ENCODE measurements at regions not wholly inside any gene's neighbourhood (a gene's known extent, or its start where the extent isn't known, plus 50 kb on each side); places are given as distances from the start of the nearest gene placed in this dataset.

- in situ Hi-C loops (cut with HindIII; ENCODE audit: low sequenced_read_pairs) = no loop called here
These were observed 129.3 kb downstream of the C5orf15 start for GRCh38 chr5:133839090-133839489.

GRCh38 chr5:133838286-133838685 lies 130.1 kb downstream of the C5orf15 start:
- in situ Hi-C loops (cut with HindIII; ENCODE audit: low sequenced_read_pairs) = no loop called here

GRCh38 chr5:133831491-133832224 lies 136.8 kb downstream of the C5orf15 start:
- in situ Hi-C loops (cut with HindIII; ENCODE audit: low sequenced_read_pairs) = no loop called here

GRCh38 chr5:133830911-133831310 lies 137.5 kb downstream of the C5orf15 start:
- in situ Hi-C loops (cut with HindIII; ENCODE audit: low sequenced_read_pairs) = no loop called here

- in situ Hi-C loops (cut with HindIII; ENCODE audit: low sequenced_read_pairs) = no loop called here
These were observed 138.1 kb downstream of the C5orf15 start for GRCh38 chr5:133830281-133830680.

- in situ Hi-C loops (cut with HindIII; ENCODE audit: low sequenced_read_pairs) = no loop called here
These were observed 138.6 kb downstream of the C5orf15 start for GRCh38 chr5:133829786-133830185.

- in situ Hi-C loops (cut with HindIII; ENCODE audit: low sequenced_read_pairs) = no loop called here
These were observed 139.7 kb downstream of the C5orf15 start for GRCh38 chr5:133828722-133829121.

GRCh38 chr5:133827830-133828229 lies 140.6 kb downstream of the C5orf15 start:
- in situ Hi-C loops (cut with HindIII; ENCODE audit: low sequenced_read_pairs) = no loop called here

- in situ Hi-C loops (cut with HindIII; ENCODE audit: low sequenced_read_pairs) = no loop called here
These were observed 141.4 kb downstream of the C5orf15 start for GRCh38 chr5:133827011-133827410.

GRCh38 chr5:133825631-133826289 lies 142.7 kb downstream of the C5orf15 start:
- in situ Hi-C loops (cut with HindIII; ENCODE audit: low sequenced_read_pairs) = no loop called here

GRCh38 chr5:133824661-133825254 lies 143.7 kb downstream of the C5orf15 start:
- in situ Hi-C loops (cut with HindIII; ENCODE audit: low sequenced_read_pairs) = no loop called here

- in situ Hi-C loops (cut with HindIII; ENCODE audit: low sequenced_read_pairs) = no loop called here
These were observed 146.5 kb downstream of the C5orf15 start for GRCh38 chr5:133821889-133822288.

- in situ Hi-C loops (cut with HindIII; ENCODE audit: low sequenced_read_pairs) = no loop called here
These were observed 147.1 kb downstream of the C5orf15 start for GRCh38 chr5:133821311-133821741.

- in situ Hi-C loops (cut with HindIII; ENCODE audit: low sequenced_read_pairs) = no loop called here
These were observed 147.9 kb downstream of the C5orf15 start for GRCh38 chr5:133820507-133820906.

GRCh38 chr5:133819977-133820471 lies 148.4 kb downstream of the C5orf15 start:
- in situ Hi-C loops (cut with HindIII; ENCODE audit: low sequenced_read_pairs) = no loop called here

GRCh38 chr5:133818869-133819600 lies 149.4 kb downstream of the C5orf15 start:
- in situ Hi-C loops (cut with HindIII; ENCODE audit: low sequenced_read_pairs) = no loop called here

- in situ Hi-C loops (cut with HindIII; ENCODE audit: low sequenced_read_pairs) = no loop called here
These were observed 150.4 kb downstream of the C5orf15 start for GRCh38 chr5:133818031-133818431.

- in situ Hi-C loops (cut with HindIII; ENCODE audit: low sequenced_read_pairs) = no loop called here
These were observed 151.0 kb downstream of the C5orf15 start for GRCh38 chr5:133817456-133817855.

- in situ Hi-C loops (cut with HindIII; ENCODE audit: low sequenced_read_pairs) = no loop called here
These were observed 151.6 kb downstream of the C5orf15 start for GRCh38 chr5:133816791-133817190.

GRCh38 chr5:133814152-133814551 lies 154.3 kb downstream of the C5orf15 start:
- in situ Hi-C loops (cut with HindIII; ENCODE audit: low sequenced_read_pairs) = no loop called here

GRCh38 chr5:133811168-133811567 lies 157.3 kb downstream of the C5orf15 start:
- in situ Hi-C loops (cut with HindIII; ENCODE audit: low sequenced_read_pairs) = no loop called here

Data from endothelial cell of hepatic sinusoid (primary cell).